Right cardiac atrium (tissue), 5 donors: ENCODE measurements at regions not wholly inside any gene's neighbourhood (a gene's known extent, or its start where the extent isn't known, plus 50 kb on each side); places are given as distances from the start of the nearest gene placed in this dataset.

Experiments
- ATAC-seq, 2 donors: fragments of 200-7000 bp; cut with Tn5 transposase; one replicate each; pipeline versions ENCODE4 v1.8.0 to v1.9.1; 2020; ENCODE audit warnings: moderate library complexity in 2 of 2, mild to moderate bottlenecking in 1 of 2
- DNase-seq, 3 donors: peaks; one replicate each; pipeline ENCODE4 v3.0.0-alpha.2; 2020
- H3K27ac ChIP-seq: one replicate; pipeline ENCODE4 v1.5.1; 2013; ENCODE audit warnings: mild to moderate bottlenecking, low read length, control low read depth, moderate library complexity
- H3K27me3 ChIP-seq: one replicate; pipeline ENCODE4 v1.6.1; 2013; ENCODE audit not compliant: control insufficient read depth, insufficient read depth
- H3K4me1 ChIP-seq: one replicate; pipeline ENCODE4 v1.6.1; 2013; ENCODE audit warnings: low read length; ENCODE audit not compliant: control insufficient read depth, insufficient read depth
- H3K4me3 ChIP-seq: one replicate; pipeline ENCODE4 v1.5.1; 2013; ENCODE audit warnings: low read length, control low read depth
- H3K9me3 ChIP-seq: one replicate; pipeline ENCODE4 v1.6.1; 2013; ENCODE audit warnings: low read length; ENCODE audit not compliant: control insufficient read depth
- WGBS: extraction: QIAGEN DNeasy Blood & Tissue Kit; methylation state at CpG from one replicate; pipeline ENCODE4 v1.1.7; 2013; 5-methylcytosine and 5-hydroxymethylcytosine counted together
- intact Hi-C, 4 donors: fragments of 100-400 bp; cut with DNase I; formaldehyde crosslinking; loops; one replicate each; pipeline versions ENCODE4 v1.11.0 to v1.14.0; 2022 to 2023
- donor health status: healthy with polysubstance abuse.
- donor health status: DM: no; HTN: yes; CAD: no.
- donor health status: DM: no; HTN: no; CAD: no.
- donor health status: DM: no; HTN: yes; CAD: no; lungs with severe emphysema.
- donor health status: DM: yes; HTN: yes; CAD: no.

GRCh38 chr11:128361451-128362020, 225.8 kb downstream of the ETS1 start:
- intact Hi-C loops: no loop called here
- DNase-seq: no peak
- 55% methylated on average over 8 of the region's 8 CpGs for whole genome bisulfite sequencing
- Histone ChIP-seq H3K4me1 (no peaks in the 10 kb centered on the region), H3K27me3 (no peaks in the 10 kb centered on the region), H3K9me3 (no peaks in the 10 kb centered on the region), H3K27ac (no peak overlapping the region), H3K4me3 (no peak overlapping the region)
- peak in 1 of 2 donors; percentile 64 for ATAC-seq

- peak; percentile 24 to 45 for ATAC-seq
- H3K4me3 ChIP-seq: no peak overlapping the region
- no peaks in the 10 kb centered on the region for H3K4me1 ChIP-seq
- 51% methylated on average over 3 of the region's 3 CpGs for WGBS
- intact Hi-C loops: no loop called here
- no peak for DNase-seq
- H3K27me3 ChIP-seq: no peaks in the 10 kb centered on the region
- H3K9me3 ChIP-seq: no peaks in the 10 kb centered on the region
- H3K27ac ChIP-seq: no peak overlapping the region
These were observed 227.8 kb downstream of the ETS1 start for GRCh38 chr11:128359515-128359914.

- WGBS: 30% methylated on average over 5 of the region's 5 CpGs
- DNase-seq: no peak
These were observed 230.3 kb downstream of the ETS1 start for GRCh38 chr11:128357073-128357472.

GRCh38 chr11:128355558-128355957, 231.8 kb downstream of the ETS1 start:
- DNase-seq (no peak), ATAC-seq (no peak)
- intact Hi-C loops: no loop called here
- Histone ChIP-seq H3K9me3 (no peaks in the 10 kb centered on the region), H3K4me3 (no peak overlapping the region), H3K4me1 (no peaks in the 10 kb centered on the region), H3K27me3 (no peaks in the 10 kb centered on the region), H3K27ac (no peak overlapping the region)
- WGBS: 91% methylated on average over 2 of the region's 2 CpGs

More at GRCh38 chr11:128357073-128357472, 230.3 kb downstream of the ETS1 start:
- H3K27ac ChIP-seq: no peak overlapping the region
- intact Hi-C loops: no loop called here
- no peaks in the 10 kb centered on the region for H3K9me3 ChIP-seq
- no peak overlapping the region for H3K4me3 ChIP-seq
- no peaks in the 10 kb centered on the region for H3K27me3 ChIP-seq
- no peak for ATAC-seq
- no peaks in the 10 kb centered on the region for H3K4me1 ChIP-seq

GRCh38 chr11:128354476-128354875, 232.9 kb downstream of the ETS1 start:
- Histone ChIP-seq H3K27ac (no peak overlapping the region), H3K4me1 (no peaks in the 10 kb centered on the region), H3K9me3 (no peaks in the 10 kb centered on the region), H3K27me3 (no peaks in the 10 kb centered on the region), H3K4me3 (no peak overlapping the region)
- ATAC-seq (no peak), DNase-seq (no peak)
- intact Hi-C loops: no loop called here
- whole genome bisulfite sequencing: 69% methylated on average over 2 of the region's 2 CpGs

GRCh38 chr11:128351168-128351567, 236.2 kb downstream of the ETS1 start:
- Histone ChIP-seq H3K27me3 (no peaks in the 10 kb centered on the region), H3K27ac (no peak overlapping the region), H3K4me3 (no peak overlapping the region), H3K9me3 (no peaks in the 10 kb centered on the region), H3K4me1 (no peaks in the 10 kb centered on the region)
- intact Hi-C loops: no loop called here
- DNase-seq (no peak), ATAC-seq (no peak)
- WGBS: 85% methylated on average over 6 of the region's 6 CpGs

- 78% methylated on average over 6 of the region's 6 CpGs for WGBS
- Histone ChIP-seq H3K4me1 (no peaks in the 10 kb centered on the region), H3K27me3 (no peaks in the 10 kb centered on the region), H3K27ac (no peak overlapping the region), H3K4me3 (no peak overlapping the region), H3K9me3 (no peaks in the 10 kb centered on the region)
- no peak for DNase-seq
- no peak for ATAC-seq
- intact Hi-C loops: no loop called here
These were observed 237.6 kb downstream of the ETS1 start for GRCh38 chr11:128349650-128350299.

- intact Hi-C loops: no loop called here
- 60% methylated on average over 3 of the region's 3 CpGs for WGBS
- peak in 1 of 2 donors; percentile 23 for ATAC-seq
These were observed 240.6 kb downstream of the ETS1 start for GRCh38 chr11:128346804-128347203.

GRCh38 chr11:128345316-128345715, 242.0 kb downstream of the ETS1 start:
- H3K27ac ChIP-seq: no peak overlapping the region
- H3K4me3 ChIP-seq: no peak overlapping the region
- no peak for ATAC-seq
- peaks cover 4% of the 10 kb centered on the region for H3K4me1 ChIP-seq
- whole genome bisulfite sequencing: 91% methylated on average over 3 of the region's 3 CpGs
- intact Hi-C loops: no loop called here
- H3K9me3 ChIP-seq: no peaks in the 10 kb centered on the region
- no peaks in the 10 kb centered on the region for H3K27me3 ChIP-seq
- DNase-seq: no peak

More at GRCh38 chr11:128346804-128347203, 240.6 kb downstream of the ETS1 start:
- Histone ChIP-seq H3K27ac (no peak overlapping the region), H3K4me3 (no peak overlapping the region), H3K27me3 (no peaks in the 10 kb centered on the region), H3K4me1 (peaks cover 4% of the 10 kb centered on the region), H3K9me3 (no peaks in the 10 kb centered on the region)
- no peak for DNase-seq

- ATAC-seq: no peak
- peaks cover 4% of the 10 kb centered on the region for H3K4me1 ChIP-seq
- no peak overlapping the region for H3K27ac ChIP-seq
- no peak overlapping the region for H3K4me3 ChIP-seq
- no peak for DNase-seq
- H3K9me3 ChIP-seq: no peaks in the 10 kb centered on the region
- intact Hi-C loops: no loop called here
- WGBS: 91% methylated on average over 4 of the region's 4 CpGs
- H3K27me3 ChIP-seq: no peaks in the 10 kb centered on the region
These were observed 243.5 kb downstream of the ETS1 start for GRCh38 chr11:128343870-128344269.

- DNase-seq (no peak), ATAC-seq (no peak)
- peaks cover 4% of the 10 kb centered on the region for H3K4me1 ChIP-seq
- intact Hi-C loops: no loop called here
- no peak overlapping the region for H3K4me3 ChIP-seq
- H3K27ac ChIP-seq: peak overlapping the region; percentile 25
- no peaks in the 10 kb centered on the region for H3K27me3 ChIP-seq
- 64% methylated on average over 2 of the region's 2 CpGs for WGBS
- no peaks in the 10 kb centered on the region for H3K9me3 ChIP-seq
These were observed 244.2 kb downstream of the ETS1 start for GRCh38 chr11:128343135-128343514.
